ENCODE measurements at regions not wholly inside any gene's neighbourhood (a gene's known extent, or its start where the extent isn't known, plus 50 kb on each side); places are given as distances from the start of the nearest gene placed in this dataset.

DNA sequence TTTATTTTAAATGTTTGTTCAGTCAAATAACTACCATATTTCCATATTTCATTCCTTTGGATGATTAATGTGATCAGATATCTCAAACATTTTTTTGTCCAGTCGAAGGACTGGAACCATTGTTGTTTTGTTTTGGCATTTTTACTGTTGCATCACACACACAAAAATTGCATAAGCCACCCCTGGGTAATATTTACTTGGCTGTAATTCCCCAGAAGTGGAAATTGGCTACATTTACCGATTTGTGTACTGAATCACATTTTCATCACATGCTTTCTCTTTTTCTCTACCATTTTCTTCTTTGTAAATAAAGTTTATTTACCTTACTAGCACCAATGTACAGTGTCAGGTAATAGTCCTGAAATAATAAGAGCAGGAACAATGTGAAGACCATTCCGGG lies 1729.7 kb upstream of the WWC1 start:
- TF ChIP-seq CTCF (IDR thresholded peaks at IDR 0.05; ENCODE audit: poor library complexity, severe bottlenecking), result no peak
- Histone ChIP-seq H3K27ac (ENCODE audit: poor library complexity, severe bottlenecking) (no peak overlapping the region), H3K27me3 (ENCODE audit: insufficient read depth, poor library complexity, severe bottlenecking) (no peaks in the 10 kb centered on the region), H3K4me1 (ENCODE audit: insufficient read depth, poor library complexity, severe bottlenecking) (peaks cover 8% of the 10 kb centered on the region), H3K9me3 (ENCODE audit: severe bottlenecking) (no peaks in the 10 kb centered on the region), H3K4me3 (ENCODE audit: severe bottlenecking) (no peak overlapping the region), H3K36me3 (ENCODE audit: low read depth) (no peaks in the 10 kb centered on the region)
- ATAC-seq (ENCODE audit: low read depth) (no peak), DNase-seq (ENCODE audit: low spot score) (no peak)

DNA sequence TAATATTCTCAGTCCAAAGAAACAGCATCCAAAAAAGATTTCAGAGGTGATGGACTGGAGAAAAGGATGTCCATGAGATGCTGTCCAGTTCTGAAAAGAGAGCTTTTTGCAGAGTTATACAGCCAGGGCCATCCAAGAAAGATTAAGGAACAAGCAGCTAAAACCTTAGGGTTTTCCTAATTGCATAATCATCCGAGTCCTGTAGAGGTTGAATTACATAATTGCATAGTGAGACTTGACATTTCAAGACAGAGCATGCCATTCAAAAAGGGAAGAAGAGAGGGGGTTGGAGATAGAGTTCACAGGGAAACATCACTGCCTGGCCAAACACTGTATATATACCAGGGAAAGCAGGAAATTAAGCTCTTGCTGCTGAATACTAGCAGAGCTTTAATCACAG lies 1729.2 kb upstream of the WWC1 start:
- H3K9me3 ChIP-seq (ENCODE audit: severe bottlenecking), result no peaks in the 10 kb centered on the region
- no peak for DNase-seq (ENCODE audit: low spot score)

DNA sequence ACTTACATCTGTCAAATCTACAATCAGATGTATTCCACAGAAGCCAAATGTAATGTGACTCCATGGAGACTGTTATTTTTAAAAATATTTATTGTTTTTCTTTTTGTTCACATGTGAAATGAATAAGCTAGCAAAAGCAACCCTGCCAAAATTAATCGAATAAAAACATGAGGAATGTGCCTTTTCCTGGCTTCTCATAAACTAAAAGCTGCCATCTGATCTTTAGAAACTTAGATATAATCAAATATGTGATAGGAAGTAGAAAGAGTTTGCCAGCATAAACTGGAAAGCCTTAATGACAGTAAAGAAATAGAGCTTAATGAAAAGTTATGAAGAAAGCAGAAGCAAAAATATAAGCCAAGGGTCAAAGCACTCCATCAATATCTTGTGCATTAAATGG lies 1724.7 kb upstream of the WWC1 start:
- peaks cover 4% of the 10 kb centered on the region for H3K27me3 ChIP-seq (ENCODE audit: insufficient read depth, poor library complexity, severe bottlenecking)
- H3K36me3 ChIP-seq (ENCODE audit: low read depth), result no peaks in the 10 kb centered on the region
- no peak for TF ChIP-seq CTCF (IDR thresholded peaks at IDR 0.05; ENCODE audit: poor library complexity, severe bottlenecking)
- no peaks in the 10 kb centered on the region for H3K9me3 ChIP-seq (ENCODE audit: severe bottlenecking)
- no peak for DNase-seq (ENCODE audit: low spot score)
- no peak for ATAC-seq (ENCODE audit: low read depth)
- H3K4me3 ChIP-seq (ENCODE audit: severe bottlenecking), result no peak overlapping the region
- peaks cover 8% of the 10 kb centered on the region for H3K4me1 ChIP-seq (ENCODE audit: insufficient read depth, poor library complexity, severe bottlenecking)
- H3K27ac ChIP-seq (ENCODE audit: poor library complexity, severe bottlenecking), result no peak overlapping the region

More for the DNA sequence above, 1729.2 kb upstream of the WWC1 start:
- Histone ChIP-seq H3K27me3 (ENCODE audit: insufficient read depth, poor library complexity, severe bottlenecking) (no peaks in the 10 kb centered on the region), H3K36me3 (ENCODE audit: low read depth) (no peaks in the 10 kb centered on the region), H3K4me1 (ENCODE audit: insufficient read depth, poor library complexity, severe bottlenecking) (peaks cover 8% of the 10 kb centered on the region), H3K4me3 (ENCODE audit: severe bottlenecking) (no peak overlapping the region), H3K27ac (ENCODE audit: poor library complexity, severe bottlenecking) (no peak overlapping the region)
- peak; percentile 82 for ATAC-seq (ENCODE audit: low read depth)
- TF ChIP-seq CTCF (IDR thresholded peaks at IDR 0.05; ENCODE audit: poor library complexity, severe bottlenecking), result no peak

GRCh38 chr5:166570865-166571264 lies 1720.6 kb upstream of the WWC1 start:
- H3K36me3 ChIP-seq (ENCODE audit: low read depth), result no peaks in the 10 kb centered on the region
- TF ChIP-seq CTCF (IDR thresholded peaks at IDR 0.05; ENCODE audit: poor library complexity, severe bottlenecking), result no peak
- H3K4me3 ChIP-seq (ENCODE audit: severe bottlenecking), result no peak overlapping the region
- H3K27ac ChIP-seq (ENCODE audit: poor library complexity, severe bottlenecking), result no peak overlapping the region
- H3K4me1 ChIP-seq (ENCODE audit: insufficient read depth, poor library complexity, severe bottlenecking), result no peaks in the 10 kb centered on the region
- DNase-seq (ENCODE audit: low spot score) (no peak), ATAC-seq (ENCODE audit: low read depth) (no peak)
- no peaks in the 10 kb centered on the region for H3K9me3 ChIP-seq (ENCODE audit: severe bottlenecking)
- H3K27me3 ChIP-seq (ENCODE audit: insufficient read depth, poor library complexity, severe bottlenecking), result peaks cover 4% of the 10 kb centered on the region

GRCh38 chr5:166571668-166572067 lies 1719.8 kb upstream of the WWC1 start:
- TF ChIP-seq CTCF (IDR thresholded peaks at IDR 0.05; ENCODE audit: poor library complexity, severe bottlenecking), result no peak
- Histone ChIP-seq H3K4me3 (ENCODE audit: severe bottlenecking) (no peak overlapping the region), H3K36me3 (ENCODE audit: low read depth) (no peaks in the 10 kb centered on the region), H3K4me1 (ENCODE audit: insufficient read depth, poor library complexity, severe bottlenecking) (no peaks in the 10 kb centered on the region), H3K27ac (ENCODE audit: poor library complexity, severe bottlenecking) (no peak overlapping the region), H3K9me3 (ENCODE audit: severe bottlenecking) (no peaks in the 10 kb centered on the region), H3K27me3 (ENCODE audit: insufficient read depth, poor library complexity, severe bottlenecking) (peaks cover 4% of the 10 kb centered on the region)
- ATAC-seq (ENCODE audit: low read depth) (no peak), DNase-seq (ENCODE audit: low spot score) (no peak)
